ENCODE measurements at regions not wholly inside any gene's neighbourhood (a gene's known extent, or its start where the extent isn't known, plus 50 kb on each side); places are given as distances from the start of the nearest gene placed in this dataset.

DNA sequence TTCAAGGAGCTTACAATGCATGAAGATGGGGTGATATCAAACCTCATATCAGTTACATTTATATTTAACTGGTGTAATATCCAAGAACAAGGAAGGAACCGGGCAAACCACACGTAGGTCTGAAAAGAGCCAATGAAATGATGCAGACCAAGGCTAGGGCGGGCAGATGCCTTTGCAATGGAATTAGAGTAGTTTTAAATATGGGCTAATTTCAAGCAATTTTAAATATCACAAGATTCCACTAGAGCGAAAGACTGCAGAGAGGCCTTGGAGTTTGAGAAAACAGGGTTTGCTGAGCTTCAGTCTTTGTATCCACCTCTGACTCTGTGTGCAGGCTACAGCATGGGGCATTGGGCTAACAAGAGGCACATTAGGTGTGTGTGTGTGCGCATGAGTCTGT, 53.9 kb upstream of the ZNF536 start:
- H3K9me3 ChIP-seq (ENCODE audit: control insufficient read depth in 1 of 2, insufficient read depth in 1 of 2, low read depth in 1 of 2, low read length in 2 of 2), result no peaks in the 10 kb centered on the region
- no peak overlapping the region for H3K27ac ChIP-seq (ENCODE audit: low read depth, low read length)
- H2AFZ ChIP-seq (ENCODE audit: low read depth, low read length, poor library complexity, severe bottlenecking), result no peak overlapping the region
- H3K4me1 ChIP-seq (ENCODE audit: control insufficient read depth in 1 of 2, insufficient read depth in 2 of 2, low read length in 2 of 2), result no peaks in the 10 kb centered on the region
- H4K20me1 ChIP-seq (ENCODE audit: insufficient read depth), result no peaks in the 10 kb centered on the region
- no peaks in the 10 kb centered on the region for H3K79me2 ChIP-seq (ENCODE audit: insufficient read depth, low read length)
- ChIA-PET CTCF (no interaction called here), POLR2A (no interaction called here), RAD21 (ENCODE audit: low non-redundant PET in 1 of 2, low total read pairs in 2 of 2, uncharacterized antibody in 2 of 2, unreplicated experiment in 2 of 2) (no interaction called here)
- TF ChIP-seq TCF7L2 (IDR thresholded peaks at IDR 0.05; ENCODE audit: borderline replicate concordance, extremely low read depth, insufficient read depth, insufficient read length), result no peak
- TF ChIP-seq, protein P1, sequence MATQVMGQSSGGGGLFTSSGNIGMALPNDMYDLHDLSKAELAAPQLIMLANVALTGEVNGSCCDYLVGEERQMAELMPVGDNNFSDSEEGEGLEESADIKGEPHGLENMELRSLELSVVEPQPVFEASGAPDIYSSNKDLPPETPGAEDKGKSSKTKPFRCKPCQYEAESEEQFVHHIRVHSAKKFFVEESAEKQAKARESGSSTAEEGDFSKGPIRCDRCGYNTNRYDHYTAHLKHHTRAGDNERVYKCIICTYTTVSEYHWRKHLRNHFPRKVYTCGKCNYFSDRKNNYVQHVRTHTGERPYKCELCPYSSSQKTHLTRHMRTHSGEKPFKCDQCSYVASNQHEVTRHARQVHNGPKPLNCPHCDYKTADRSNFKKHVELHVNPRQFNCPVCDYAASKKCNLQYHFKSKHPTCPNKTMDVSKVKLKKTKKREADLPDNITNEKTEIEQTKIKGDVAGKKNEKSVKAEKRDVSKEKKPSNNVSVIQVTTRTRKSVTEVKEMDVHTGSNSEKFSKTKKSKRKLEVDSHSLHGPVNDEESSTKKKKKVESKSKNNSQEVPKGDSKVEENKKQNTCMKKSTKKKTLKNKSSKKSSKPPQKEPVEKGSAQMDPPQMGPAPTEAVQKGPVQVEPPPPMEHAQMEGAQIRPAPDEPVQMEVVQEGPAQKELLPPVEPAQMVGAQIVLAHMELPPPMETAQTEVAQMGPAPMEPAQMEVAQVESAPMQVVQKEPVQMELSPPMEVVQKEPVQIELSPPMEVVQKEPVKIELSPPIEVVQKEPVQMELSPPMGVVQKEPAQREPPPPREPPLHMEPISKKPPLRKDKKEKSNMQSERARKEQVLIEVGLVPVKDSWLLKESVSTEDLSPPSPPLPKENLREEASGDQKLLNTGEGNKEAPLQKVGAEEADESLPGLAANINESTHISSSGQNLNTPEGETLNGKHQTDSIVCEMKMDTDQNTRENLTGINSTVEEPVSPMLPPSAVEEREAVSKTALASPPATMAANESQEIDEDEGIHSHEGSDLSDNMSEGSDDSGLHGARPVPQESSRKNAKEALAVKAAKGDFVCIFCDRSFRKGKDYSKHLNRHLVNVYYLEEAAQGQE (IDR thresholded peaks at IDR 0.05; ENCODE audit: low read depth), result no peak
- TF ChIP-seq, protein P2, sequence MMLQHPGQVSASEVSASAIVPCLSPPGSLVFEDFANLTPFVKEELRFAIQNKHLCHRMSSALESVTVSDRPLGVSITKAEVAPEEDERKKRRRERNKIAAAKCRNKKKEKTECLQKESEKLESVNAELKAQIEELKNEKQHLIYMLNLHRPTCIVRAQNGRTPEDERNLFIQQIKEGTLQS (IDR thresholded peaks at IDR 0.05), result no peak
- TF ChIP-seq ZFX (IDR thresholded peaks at IDR 0.05), result no peak
- no peak for TF ChIP-seq SIN3A (IDR thresholded peaks at IDR 0.05; ENCODE audit: low read depth)
- no peak for TF ChIP-seq JUND (IDR thresholded peaks at IDR 0.05)
- no peak for TF ChIP-seq ELF1 (IDR thresholded peaks at IDR 0.05; ENCODE audit: borderline replicate concordance, low read depth)
- TF ChIP-seq FOSL1 (IDR thresholded peaks at IDR 0.05; ENCODE audit: low read depth), result no peak
- no peak for TF ChIP-seq YY1 (IDR thresholded peaks at IDR 0.05; ENCODE audit: extremely low read depth, insufficient replicate concordance, low read depth, low read length)
- TF ChIP-seq, protein P3, sequence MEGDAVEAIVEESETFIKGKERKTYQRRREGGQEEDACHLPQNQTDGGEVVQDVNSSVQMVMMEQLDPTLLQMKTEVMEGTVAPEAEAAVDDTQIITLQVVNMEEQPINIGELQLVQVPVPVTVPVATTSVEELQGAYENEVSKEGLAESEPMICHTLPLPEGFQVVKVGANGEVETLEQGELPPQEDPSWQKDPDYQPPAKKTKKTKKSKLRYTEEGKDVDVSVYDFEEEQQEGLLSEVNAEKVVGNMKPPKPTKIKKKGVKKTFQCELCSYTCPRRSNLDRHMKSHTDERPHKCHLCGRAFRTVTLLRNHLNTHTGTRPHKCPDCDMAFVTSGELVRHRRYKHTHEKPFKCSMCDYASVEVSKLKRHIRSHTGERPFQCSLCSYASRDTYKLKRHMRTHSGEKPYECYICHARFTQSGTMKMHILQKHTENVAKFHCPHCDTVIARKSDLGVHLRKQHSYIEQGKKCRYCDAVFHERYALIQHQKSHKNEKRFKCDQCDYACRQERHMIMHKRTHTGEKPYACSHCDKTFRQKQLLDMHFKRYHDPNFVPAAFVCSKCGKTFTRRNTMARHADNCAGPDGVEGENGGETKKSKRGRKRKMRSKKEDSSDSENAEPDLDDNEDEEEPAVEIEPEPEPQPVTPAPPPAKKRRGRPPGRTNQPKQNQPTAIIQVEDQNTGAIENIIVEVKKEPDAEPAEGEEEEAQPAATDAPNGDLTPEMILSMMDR (IDR thresholded peaks at IDR 0.05 in 2 of 3, conservative IDR thresholded peaks at IDR 0.05 in 1 of 3; ENCODE audit: borderline replicate concordance in 1 of 3, insufficient read depth in 1 of 3, low read depth in 2 of 3, low read length in 2 of 3), result no peak
- TF ChIP-seq POLR2A (IDR thresholded peaks at IDR 0.05; ENCODE audit: borderline replicate concordance, extremely low read depth, insufficient read depth, insufficient read length), result no peak
- no peak for TF ChIP-seq EZH2phosphoT487 (IDR thresholded peaks at IDR 0.05; ENCODE audit: borderline replicate concordance)
- no peak for TF ChIP-seq POLR2AphosphoS5 (IDR thresholded peaks at IDR 0.05; ENCODE audit: low read depth, low read length)
- no peak for TF ChIP-seq EGR1 (IDR thresholded peaks at IDR 0.05; ENCODE audit: low read depth)
- H3K4me2 ChIP-seq (ENCODE audit: low read length), result no peak overlapping the region
- ATAC-seq (no peak), DNase-seq (ENCODE audit: low read depth, low spot score) (no peak)
- H3K9me2 ChIP-seq (ENCODE audit: insufficient read depth), result no peaks in the 10 kb centered on the region
- intact Hi-C loops (cut with micrococcal nuclease), result no loop called here
- H3K36me3 ChIP-seq (ENCODE audit: control insufficient read depth in 1 of 2, insufficient read depth in 2 of 2, low read length in 2 of 2), result no peaks in the 10 kb centered on the region
- H3K4me3 ChIP-seq (replicated peaks in 1 of 2; ENCODE audit: low read depth in 1 of 2, low read length in 2 of 2), result no peak overlapping the region
- peaks cover 17% of the 10 kb centered on the region; the same call in 1 of the 2 replicates for H3K27me3 ChIP-seq (ENCODE audit: insufficient read depth, low read length)
- no TSS peak for BruUV-seq (replicated peaks)
- H3K9ac ChIP-seq (ENCODE audit: low read length), result no peak overlapping the region
